ENCODE measurements at regions not wholly inside any gene's neighbourhood (a gene's known extent, or its start where the extent isn't known, plus 50 kb on each side); places are given as distances from the start of the nearest gene placed in this dataset.

DNA sequence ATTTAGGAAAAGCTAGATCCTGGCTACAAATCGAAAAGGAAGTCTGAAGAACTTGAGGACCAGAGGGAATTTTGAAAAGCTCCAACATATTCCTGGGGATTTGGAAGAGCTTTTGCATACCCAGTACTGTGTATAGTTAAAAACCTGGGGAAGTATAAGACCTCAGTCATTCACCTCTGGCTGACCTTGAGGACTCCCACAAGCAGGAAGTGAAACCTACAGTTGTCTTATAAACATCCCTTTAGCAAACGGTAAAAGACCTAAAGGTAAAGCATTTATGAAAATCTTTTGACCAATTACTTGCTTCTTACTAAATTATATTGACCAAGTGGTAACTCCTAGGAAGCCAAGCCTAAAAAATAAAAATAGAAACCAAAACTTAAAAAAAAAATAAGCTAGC lies 175.0 kb downstream of the HAO1 start:
- TF ChIP-seq, protein P1, sequence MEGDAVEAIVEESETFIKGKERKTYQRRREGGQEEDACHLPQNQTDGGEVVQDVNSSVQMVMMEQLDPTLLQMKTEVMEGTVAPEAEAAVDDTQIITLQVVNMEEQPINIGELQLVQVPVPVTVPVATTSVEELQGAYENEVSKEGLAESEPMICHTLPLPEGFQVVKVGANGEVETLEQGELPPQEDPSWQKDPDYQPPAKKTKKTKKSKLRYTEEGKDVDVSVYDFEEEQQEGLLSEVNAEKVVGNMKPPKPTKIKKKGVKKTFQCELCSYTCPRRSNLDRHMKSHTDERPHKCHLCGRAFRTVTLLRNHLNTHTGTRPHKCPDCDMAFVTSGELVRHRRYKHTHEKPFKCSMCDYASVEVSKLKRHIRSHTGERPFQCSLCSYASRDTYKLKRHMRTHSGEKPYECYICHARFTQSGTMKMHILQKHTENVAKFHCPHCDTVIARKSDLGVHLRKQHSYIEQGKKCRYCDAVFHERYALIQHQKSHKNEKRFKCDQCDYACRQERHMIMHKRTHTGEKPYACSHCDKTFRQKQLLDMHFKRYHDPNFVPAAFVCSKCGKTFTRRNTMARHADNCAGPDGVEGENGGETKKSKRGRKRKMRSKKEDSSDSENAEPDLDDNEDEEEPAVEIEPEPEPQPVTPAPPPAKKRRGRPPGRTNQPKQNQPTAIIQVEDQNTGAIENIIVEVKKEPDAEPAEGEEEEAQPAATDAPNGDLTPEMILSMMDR (IDR thresholded peaks at IDR 0.05) = no peak
- TF ChIP-seq HEYL (CRISPR knock-in tag; IDR thresholded peaks at IDR 0.05) = no peak
- TF ChIP-seq NPAS2 (CRISPR knock-in tag; IDR thresholded peaks at IDR 0.05; ENCODE audit: borderline replicate concordance) = no peak
- Histone ChIP-seq H3K9me3 (no peaks in the 10 kb centered on the region), H3K4me2 (no peak overlapping the region), H3K4me1 (no peaks in the 10 kb centered on the region), H3K4me3 (no peak overlapping the region), H3K27ac (no peak overlapping the region)
- 11% methylated on average over 2 of the region's 2 CpGs for WGBS (ENCODE audit: missing lambda C conversion rate)
- ATAC-seq (no peak), FAIRE-seq (no peak), DNase-seq (ENCODE audit: low read depth in 1 of 2, low spot score in 1 of 2) (no peak)
- CTCF ChIA-PET = no interaction called here
- POLR2A ChIA-PET = no interaction called here

DNA sequence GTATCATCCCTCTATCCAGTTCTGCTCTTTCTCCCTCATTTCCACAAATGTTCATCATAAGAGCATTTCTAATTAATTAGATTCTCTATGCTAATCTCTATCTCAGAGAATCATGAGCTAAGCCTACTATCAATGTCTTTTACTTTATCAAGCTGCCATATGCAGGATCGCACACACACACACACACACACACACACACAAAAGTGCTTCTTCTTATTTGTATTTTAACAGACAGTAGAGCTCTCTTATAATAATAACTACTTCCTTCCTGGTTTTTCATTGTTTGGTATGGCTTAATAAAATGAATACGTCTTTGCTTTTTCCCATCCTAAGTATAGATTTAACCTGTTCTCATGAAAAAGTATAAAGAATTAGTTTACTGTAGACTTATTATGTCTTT lies 170.2 kb downstream of the HAO1 start:
- H3K4me2 ChIP-seq = no peak overlapping the region
- no peaks in the 10 kb centered on the region; the same call in 2 of the 3 replicates for H3K9me3 ChIP-seq
- no peak overlapping the region for H3K4me3 ChIP-seq
- no peak for DNase-seq (ENCODE audit: low read depth in 1 of 2, low spot score in 1 of 2)
- CTCF ChIA-PET = no interaction called here
- no peak for FAIRE-seq
- no peak for ATAC-seq
- POLR2A ChIA-PET = no interaction called here
- H3K27ac ChIP-seq = no peak overlapping the region
- TF ChIP-seq TP53 (CRISPR knock-in tag; IDR thresholded peaks at IDR 0.05) = no peak
- WGBS (ENCODE audit: missing lambda C conversion rate) = 64% methylated on average over 2 of the region's 2 CpGs
- H3K4me1 ChIP-seq = no peaks in the 10 kb centered on the region

DNA sequence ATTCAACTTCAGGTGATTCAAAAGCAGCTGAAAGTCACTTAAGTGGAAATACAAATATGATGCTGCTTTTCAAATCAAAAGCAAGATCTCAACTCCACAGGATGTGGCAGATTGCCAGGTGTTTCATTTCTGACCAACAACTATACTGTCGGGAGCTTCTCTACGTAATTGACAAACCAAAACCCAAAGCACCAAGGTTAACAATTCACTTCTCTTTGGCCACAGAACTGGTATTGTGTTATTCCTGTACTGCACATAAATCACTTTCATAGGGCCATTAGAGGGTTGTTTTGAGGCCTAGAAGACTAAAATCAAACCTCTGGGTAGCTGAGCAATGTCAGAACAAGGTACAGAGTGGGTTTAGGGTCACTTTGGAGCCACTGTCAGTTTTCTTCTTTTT lies 169.7 kb downstream of the HAO1 start:
- DNase-seq (ENCODE audit: low read depth in 1 of 2, low spot score in 1 of 2) = no peak
- ATAC-seq = no peak
- POLR2A ChIA-PET = no interaction called here
- 41% methylated on average over 2 of the region's 2 CpGs for WGBS (ENCODE audit: missing lambda C conversion rate)
- CTCF ChIA-PET = no interaction called here
- no peak overlapping the region for H3K4me2 ChIP-seq
- peaks cover 1% of the 10 kb centered on the region; the same call in 1 of the 3 replicates for H3K9me3 ChIP-seq
- no peak for FAIRE-seq
- TF ChIP-seq ZSCAN20 (CRISPR knock-in tag; IDR thresholded peaks at IDR 0.05) = no peak
- no peak for TF ChIP-seq TFCP2L1 (CRISPR knock-in tag; IDR thresholded peaks at IDR 0.05)
- no peak for TF ChIP-seq CEBPB (IDR thresholded peaks at IDR 0.05)
- TF ChIP-seq NFE2L2 (conservative IDR thresholded peaks at IDR 0.05; ENCODE audit: low read length) = no peak
- TF ChIP-seq, protein P2, sequence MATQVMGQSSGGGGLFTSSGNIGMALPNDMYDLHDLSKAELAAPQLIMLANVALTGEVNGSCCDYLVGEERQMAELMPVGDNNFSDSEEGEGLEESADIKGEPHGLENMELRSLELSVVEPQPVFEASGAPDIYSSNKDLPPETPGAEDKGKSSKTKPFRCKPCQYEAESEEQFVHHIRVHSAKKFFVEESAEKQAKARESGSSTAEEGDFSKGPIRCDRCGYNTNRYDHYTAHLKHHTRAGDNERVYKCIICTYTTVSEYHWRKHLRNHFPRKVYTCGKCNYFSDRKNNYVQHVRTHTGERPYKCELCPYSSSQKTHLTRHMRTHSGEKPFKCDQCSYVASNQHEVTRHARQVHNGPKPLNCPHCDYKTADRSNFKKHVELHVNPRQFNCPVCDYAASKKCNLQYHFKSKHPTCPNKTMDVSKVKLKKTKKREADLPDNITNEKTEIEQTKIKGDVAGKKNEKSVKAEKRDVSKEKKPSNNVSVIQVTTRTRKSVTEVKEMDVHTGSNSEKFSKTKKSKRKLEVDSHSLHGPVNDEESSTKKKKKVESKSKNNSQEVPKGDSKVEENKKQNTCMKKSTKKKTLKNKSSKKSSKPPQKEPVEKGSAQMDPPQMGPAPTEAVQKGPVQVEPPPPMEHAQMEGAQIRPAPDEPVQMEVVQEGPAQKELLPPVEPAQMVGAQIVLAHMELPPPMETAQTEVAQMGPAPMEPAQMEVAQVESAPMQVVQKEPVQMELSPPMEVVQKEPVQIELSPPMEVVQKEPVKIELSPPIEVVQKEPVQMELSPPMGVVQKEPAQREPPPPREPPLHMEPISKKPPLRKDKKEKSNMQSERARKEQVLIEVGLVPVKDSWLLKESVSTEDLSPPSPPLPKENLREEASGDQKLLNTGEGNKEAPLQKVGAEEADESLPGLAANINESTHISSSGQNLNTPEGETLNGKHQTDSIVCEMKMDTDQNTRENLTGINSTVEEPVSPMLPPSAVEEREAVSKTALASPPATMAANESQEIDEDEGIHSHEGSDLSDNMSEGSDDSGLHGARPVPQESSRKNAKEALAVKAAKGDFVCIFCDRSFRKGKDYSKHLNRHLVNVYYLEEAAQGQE (IDR thresholded peaks at IDR 0.05) = no peak
- no peak for TF ChIP-seq RARB (CRISPR knock-in tag; IDR thresholded peaks at IDR 0.05)
- TF ChIP-seq, protein P3, sequence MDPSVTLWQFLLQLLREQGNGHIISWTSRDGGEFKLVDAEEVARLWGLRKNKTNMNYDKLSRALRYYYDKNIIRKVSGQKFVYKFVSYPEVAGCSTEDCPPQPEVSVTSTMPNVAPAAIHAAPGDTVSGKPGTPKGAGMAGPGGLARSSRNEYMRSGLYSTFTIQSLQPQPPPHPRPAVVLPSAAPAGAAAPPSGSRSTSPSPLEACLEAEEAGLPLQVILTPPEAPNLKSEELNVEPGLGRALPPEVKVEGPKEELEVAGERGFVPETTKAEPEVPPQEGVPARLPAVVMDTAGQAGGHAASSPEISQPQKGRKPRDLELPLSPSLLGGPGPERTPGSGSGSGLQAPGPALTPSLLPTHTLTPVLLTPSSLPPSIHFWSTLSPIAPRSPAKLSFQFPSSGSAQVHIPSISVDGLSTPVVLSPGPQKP (IDR thresholded peaks at IDR 0.05; ENCODE audit: low read depth, low read length) = no peak
- TF ChIP-seq, protein P4, sequence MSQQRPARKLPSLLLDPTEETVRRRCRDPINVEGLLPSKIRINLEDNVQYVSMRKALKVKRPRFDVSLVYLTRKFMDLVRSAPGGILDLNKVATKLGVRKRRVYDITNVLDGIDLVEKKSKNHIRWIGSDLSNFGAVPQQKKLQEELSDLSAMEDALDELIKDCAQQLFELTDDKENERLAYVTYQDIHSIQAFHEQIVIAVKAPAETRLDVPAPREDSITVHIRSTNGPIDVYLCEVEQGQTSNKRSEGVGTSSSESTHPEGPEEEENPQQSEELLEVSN (IDR thresholded peaks at IDR 0.05; ENCODE audit: borderline replicate concordance, low read depth) = no peak
- no peak for TF ChIP-seq MYC (IDR thresholded peaks at IDR 0.05; ENCODE audit: borderline replicate concordance, low read length)
- no peak for TF ChIP-seq ZNF302 (CRISPR knock-in tag; IDR thresholded peaks at IDR 0.05)
- TF ChIP-seq, protein P5, sequence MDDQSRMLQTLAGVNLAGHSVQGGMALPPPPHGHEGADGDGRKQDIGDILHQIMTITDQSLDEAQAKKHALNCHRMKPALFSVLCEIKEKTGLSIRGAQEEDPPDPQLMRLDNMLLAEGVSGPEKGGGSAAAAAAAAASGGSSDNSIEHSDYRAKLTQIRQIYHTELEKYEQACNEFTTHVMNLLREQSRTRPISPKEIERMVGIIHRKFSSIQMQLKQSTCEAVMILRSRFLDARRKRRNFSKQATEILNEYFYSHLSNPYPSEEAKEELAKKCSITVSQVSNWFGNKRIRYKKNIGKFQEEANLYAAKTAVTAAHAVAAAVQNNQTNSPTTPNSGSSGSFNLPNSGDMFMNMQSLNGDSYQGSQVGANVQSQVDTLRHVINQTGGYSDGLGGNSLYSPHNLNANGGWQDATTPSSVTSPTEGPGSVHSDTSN (IDR thresholded peaks at IDR 0.05) = no peak
- no peak for TF ChIP-seq KDM5A (IDR thresholded peaks at IDR 0.05)
- TF ChIP-seq RCOR1 (IDR thresholded peaks at IDR 0.05; ENCODE audit: low read depth, low read length) = no peak
- TF ChIP-seq GATA3 (IDR thresholded peaks at IDR 0.05; ENCODE audit: borderline replicate concordance) = no peak
- no peak for TF ChIP-seq EHMT2 (IDR thresholded peaks at IDR 0.05; ENCODE audit: low read depth)
- TF ChIP-seq CHD4 (IDR thresholded peaks at IDR 0.05; ENCODE audit: borderline replicate concordance) = no peak
- TF ChIP-seq FOSB (CRISPR knock-in tag; IDR thresholded peaks at IDR 0.05) = no peak
- TF ChIP-seq, protein P6, sequence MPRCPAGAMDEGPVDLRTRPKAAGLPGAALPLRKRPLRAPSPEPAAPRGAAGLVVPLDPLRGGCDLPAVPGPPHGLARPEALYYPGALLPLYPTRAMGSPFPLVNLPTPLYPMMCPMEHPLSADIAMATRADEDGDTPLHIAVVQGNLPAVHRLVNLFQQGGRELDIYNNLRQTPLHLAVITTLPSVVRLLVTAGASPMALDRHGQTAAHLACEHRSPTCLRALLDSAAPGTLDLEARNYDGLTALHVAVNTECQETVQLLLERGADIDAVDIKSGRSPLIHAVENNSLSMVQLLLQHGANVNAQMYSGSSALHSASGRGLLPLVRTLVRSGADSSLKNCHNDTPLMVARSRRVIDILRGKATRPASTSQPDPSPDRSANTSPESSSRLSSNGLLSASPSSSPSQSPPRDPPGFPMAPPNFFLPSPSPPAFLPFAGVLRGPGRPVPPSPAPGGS (IDR thresholded peaks at IDR 0.05) = no peak
- TF ChIP-seq JUN (IDR thresholded peaks at IDR 0.05) = no peak
- TF ChIP-seq ZC3H11A (IDR thresholded peaks at IDR 0.05) = no peak
- H3K27ac ChIP-seq = no peak overlapping the region
- H3K4me1 ChIP-seq = no peaks in the 10 kb centered on the region
- no peak overlapping the region for H3K4me3 ChIP-seq

All from A549 (cell line).